ENCODE measurements at regions not wholly inside any gene's neighbourhood (a gene's known extent, or its start where the extent isn't known, plus 50 kb on each side); places are given as distances from the start of the nearest gene placed in this dataset.

DNA sequence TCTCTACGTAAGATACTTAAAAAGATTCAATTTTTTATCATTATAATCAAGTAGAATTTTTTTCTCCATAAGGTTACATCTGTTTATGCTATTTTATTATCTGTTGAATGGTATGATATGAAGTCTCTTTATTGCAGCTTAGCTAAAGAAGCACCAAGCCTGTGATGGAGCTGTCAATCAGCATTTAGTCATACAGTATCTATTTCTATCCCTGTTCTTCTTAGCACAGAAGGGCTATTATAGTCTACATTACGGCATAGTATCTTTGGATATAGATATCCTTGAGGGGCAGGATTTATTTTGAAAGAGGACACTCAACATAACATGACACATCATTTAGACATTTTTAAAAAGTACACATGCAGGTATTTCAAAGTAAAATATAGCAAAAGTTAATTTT is 277.1 kb downstream of the FOXG1 start:
- no peak for DNase-seq

DNA sequence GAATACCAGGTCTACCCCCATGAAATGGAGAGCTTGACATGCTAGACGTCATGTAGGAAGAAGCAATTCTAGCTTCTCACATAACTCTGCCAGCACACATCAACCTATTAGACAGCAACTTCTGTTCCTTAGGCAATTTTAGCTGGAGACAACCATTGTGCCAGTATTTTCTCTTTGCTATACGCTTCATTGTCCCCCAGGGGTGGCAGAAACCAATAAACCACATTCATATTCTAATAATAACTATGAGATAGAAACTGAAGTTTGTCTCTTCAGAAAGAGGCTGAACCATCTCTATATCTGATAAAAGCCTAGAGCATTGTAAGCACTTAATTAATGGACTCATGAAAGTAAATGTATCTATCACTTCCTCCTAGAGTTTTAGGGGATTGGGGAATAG is 278.6 kb downstream of the FOXG1 start:
- DNase-seq: no peak

DNA sequence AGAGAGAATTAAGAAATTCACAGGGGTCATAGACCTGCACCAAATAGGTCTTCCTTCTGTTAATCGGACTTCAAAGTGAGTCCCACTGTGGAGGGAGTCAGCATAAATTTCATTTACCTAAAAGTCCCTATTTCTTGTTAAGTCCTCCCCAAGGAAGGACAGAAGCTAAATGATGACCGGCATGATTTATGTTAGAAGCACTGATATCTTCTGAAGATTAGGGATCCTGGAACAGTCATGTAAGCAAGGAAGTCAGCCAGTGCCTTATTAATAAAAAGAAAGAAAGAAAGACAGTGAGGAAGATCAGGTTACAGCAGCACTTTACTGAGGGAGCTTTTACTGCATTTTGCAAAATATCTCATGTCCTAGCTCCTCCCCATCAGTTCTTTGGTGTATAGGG is 287.5 kb downstream of the FOXG1 start:
- DNase-seq: no peak

DNA sequence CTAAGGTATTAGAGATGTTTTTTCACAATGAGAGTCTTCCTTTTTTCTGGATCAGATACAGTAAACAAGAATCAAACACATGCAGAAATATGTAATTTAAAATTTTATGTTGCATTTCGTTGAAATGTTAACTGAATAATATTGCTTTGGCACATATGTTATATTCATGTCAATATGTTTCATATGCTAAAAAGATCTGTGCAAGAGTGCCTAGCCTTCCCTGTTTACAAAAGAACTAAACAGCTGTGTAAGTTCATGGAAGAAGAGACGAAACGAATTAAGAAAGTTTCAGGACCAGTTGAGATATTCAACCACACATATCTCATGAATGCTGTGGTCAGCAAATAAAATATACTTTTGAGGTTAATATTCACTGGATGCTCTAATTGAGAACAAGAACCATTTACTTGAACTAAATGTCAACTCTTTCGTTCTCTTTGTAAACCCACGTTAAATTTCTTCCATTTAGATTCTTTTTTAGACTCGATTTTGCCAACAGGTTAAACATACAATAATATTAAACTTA is 289.5 kb downstream of the FOXG1 start:
- DNase-seq: no peak

DNA sequence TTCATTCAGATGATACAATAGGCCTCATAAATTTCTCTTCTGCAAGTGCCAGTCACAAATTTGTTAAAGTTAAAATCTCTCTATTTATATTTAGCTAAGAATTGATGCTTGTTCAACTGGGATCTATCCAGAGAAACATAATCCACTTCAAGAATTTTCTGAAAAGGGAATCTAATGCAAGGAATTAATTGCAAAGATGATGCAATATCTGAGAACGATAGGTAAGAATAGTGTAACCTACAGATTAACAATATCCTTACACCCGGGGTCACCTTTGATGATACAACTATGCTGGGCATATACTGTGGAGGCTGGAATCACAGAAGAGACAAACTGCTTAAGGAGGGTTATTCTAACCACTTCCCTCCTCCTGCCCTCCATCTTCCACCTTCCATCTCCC is 295.1 kb downstream of the FOXG1 start:
- DNase-seq: no peak

DNA sequence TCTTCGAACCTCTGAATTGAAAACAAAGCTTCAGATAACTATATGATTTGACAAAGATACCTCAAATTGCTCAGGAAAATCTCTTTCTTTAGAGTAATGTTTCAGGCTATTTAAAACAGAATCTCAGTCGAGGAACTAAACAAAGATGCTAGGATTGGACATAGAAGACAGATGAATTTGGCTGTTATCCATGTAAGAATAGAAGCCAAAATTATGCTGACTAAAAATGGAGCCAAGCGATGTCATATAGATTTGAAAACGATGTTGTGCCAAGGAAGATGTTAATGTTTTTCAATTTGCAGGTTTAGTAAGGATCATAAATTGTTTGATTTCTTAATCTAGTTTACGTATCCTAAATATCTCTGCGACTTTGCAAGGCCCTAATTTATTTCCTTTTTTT is 295.9 kb downstream of the FOXG1 start:
- DNase-seq: no peak

DNA sequence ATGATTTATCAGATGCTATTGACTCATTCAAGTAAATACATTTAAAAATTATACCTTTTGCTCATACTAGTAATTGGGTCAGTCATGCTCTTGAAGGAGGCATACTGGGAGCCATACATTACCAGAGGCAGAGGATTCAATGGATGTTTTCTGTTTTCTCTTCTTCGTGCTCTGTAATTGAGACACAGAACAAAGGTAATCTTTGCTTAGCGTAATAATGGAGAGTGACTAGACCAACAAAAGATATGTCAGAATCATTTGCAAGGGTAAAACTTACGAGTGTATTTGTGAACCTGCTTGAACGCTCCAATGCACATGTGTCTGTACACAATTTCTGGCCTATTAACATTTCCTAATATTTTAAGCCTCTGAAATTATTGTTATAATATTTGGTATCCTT is 296.4 kb downstream of the FOXG1 start:
- no peak for DNase-seq

DNA sequence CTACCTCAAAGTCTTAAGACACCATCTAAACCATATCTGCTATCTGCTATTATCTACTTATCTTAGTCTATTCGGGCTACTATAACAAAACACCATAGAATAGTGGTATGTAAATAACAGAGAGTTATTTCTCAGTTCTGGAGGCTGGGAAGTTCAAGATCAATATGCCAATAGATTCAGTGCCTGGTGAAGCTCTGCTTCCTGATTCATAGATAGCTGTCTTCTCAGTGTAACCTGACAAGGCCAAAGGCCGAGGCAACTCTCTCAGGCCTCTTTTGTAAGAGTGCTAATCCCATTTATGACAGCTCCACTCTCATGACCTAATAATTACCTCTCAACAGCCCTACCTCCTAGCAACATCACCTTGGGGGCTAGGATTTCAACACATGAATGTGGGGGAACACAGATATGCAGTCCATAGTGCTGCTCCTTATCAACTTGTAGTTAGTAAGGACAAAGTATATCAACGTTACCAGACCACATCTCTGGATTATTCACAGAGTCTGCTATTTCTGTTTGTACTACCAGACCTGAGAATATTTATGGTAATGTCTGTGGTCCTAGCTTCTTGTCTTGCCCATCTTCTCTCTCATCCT is 297.8 kb downstream of the FOXG1 start:
- DNase-seq: no peak

DNA sequence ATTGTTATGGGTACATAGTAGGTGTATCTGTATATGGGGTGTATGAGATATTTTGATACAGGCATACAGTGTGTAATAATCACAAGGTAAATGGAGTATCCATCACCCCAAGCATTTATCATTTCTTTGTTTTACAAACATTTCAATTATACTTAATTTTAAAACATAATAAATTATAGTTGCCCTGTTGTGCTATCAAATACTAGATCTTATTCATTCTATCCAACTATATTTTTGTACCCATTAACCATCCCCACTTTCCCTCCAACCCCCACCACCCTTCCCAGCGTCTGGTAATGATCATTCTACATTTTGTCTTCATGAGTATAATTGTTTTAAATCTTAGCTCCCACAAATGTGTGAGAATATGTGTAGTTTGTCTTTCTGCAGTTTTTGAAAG is 302.6 kb downstream of the FOXG1 start:
- no peak for DNase-seq

DNA sequence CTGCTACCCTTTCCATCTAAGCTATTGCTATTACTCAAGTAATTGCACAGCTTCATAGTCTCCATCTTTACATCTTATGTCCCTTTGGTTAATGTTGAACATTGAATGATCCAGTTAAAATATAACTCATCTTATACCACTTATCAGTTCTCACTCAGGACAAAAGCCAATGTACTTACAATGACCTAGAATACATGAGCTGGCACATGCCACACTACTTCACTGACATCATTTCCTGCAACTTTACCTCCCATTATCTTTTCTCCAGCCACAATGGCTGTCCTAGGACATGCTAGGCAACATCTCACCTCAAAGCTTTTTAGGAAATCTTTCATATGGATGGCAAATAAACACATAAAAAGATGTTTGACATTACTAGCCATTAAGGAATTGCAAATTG is 309.2 kb downstream of the FOXG1 start:
- no peak for DNase-seq

DNA sequence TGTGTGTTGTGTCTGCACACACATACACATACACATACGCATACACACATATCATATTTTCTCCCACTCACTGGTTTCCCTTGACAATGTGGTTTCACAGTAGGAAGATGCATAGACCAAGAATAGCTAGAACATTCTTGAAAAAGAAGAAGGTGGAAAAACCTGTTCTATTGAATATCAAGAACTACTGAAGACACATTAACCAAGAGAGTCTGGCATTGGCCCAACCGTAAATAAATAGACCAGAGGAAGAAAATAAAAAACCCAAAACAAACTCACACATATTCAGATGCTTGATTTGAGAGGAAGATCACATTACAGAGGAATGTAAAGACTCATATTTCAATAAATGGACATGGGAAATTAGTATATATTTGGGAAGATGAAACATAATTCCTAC is 311.3 kb downstream of the FOXG1 start:
- no peak for DNase-seq

DNA sequence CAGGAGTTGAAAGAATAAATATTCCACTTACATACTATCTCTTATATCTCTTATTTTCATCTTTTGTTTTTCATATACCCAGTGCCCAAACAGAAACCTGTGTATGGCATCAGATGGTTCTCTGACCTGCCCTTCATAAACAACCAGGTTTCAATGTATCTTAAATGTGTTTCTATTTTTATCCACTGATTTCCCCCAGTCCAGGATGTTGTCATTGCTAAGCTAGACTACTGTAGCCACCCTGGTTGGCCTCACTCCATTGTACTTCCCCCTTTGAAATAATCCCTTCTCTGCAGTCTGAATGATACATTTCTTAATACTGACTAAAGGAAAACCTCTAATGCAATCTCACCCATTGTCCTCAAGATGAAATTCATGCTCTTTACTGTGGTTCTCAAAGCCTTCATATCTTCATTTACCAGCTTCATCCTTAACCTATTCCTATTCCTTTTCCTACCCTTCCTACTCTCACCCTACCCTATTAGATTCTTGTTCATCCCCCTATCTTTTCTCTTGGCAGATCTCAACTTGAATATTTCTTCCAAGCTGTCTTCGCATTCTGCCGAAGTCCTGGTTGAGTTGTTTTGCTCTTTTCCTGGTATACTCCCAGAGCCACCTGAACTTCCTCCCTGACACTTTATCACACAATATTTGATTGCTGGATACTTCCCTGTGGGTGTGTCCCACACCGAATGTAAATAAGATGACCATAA is 312.4 kb downstream of the FOXG1 start:
- no peak for DNase-seq

DNA sequence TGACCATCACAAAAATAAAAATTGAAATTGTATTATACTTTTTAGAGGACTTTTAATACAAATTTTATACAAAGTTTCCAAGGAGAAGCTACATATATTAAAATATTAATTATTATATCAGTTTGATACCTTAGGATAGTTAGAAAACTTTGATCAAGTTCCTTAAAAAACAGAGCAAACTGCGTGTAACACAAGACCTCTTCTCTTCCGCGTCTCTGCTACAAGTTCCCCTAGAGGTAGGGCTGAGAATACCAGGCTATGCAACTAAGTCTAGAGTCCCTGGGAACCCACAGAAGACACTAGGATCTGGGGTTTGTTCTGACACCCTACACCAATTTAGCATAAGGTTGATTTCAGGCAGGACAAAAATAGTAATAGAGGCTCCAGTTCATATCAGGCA is 319.0 kb downstream of the FOXG1 start:
- no peak for DNase-seq

DNA sequence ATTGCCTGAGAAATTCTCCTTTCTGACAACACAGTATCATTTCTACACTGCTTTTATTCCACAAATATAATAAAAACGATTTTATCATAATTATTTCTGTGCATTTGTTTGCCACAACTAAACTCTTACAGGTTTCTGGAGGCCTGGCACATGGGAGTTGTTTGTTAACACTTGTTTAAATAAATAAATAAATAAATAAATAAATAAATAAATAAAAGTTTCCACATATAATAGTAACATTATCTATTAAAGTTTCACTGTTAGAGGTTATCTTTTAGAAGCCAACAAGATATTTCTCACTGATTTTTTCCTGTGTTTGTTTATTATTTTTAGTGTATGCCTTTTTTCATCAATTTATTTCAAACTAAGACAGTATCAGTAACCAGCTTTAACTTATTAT is 323.3 kb downstream of the FOXG1 start:
- DNase-seq: no peak

DNA sequence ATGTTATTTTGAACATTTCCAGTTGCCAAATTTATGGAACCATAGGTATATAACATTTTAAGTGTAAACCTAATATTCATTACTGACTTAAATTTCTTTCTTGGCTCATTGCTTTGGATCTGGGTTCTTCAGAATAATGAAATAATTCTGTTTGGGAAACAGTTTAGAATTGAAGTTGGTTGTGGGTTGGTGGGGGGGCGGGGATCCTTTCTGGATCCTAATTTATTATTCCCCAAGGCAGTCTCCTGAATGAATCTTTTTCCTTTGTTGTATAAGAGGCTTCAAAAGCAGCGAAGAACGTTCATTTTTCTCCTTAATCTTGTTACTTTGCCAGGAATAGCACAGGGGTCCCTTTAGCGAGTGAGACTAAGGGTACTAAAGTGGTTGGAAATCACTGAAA is 325.5 kb downstream of the FOXG1 start:
- DNase-seq: no peak

DNA sequence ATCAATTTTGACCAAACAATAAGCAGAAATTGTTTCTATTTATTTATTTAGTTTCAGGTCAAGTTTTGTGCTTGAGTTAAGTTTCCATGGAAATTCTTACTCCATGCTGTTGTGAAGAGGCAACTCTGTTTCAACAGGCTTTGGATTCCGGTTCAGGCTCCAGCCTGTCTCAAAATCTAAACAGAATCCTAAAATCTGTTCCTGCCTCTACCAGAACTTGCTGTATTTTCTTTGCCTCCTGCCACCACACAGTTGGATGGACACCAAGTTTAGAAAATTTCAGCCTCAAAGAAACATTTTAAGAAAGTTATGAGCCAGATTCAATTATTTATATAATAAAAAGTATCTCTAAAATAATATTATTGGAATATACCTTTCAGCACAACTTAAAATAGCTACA is 330.9 kb downstream of the FOXG1 start:
- no peak for DNase-seq

DNA sequence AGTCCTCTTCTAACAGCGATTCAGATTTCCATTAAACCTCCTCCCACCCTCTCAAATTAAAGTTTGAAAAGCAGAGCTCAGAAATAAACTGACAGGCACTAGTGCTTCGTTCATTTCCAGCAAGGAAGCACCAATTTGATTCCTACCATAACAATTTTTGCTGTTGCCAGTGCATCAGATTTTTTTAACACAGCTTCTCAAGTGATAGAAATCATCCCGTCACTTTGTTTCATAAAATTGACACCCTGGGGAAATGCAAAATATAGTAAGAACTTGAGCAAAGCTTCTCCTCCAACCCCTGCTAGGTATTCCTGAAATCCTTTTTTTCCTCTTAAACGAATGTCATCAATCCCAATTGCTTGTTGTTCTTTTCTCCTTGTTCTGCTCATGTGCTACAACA is 332.1 kb downstream of the FOXG1 start:
- DNase-seq: no peak

DNA sequence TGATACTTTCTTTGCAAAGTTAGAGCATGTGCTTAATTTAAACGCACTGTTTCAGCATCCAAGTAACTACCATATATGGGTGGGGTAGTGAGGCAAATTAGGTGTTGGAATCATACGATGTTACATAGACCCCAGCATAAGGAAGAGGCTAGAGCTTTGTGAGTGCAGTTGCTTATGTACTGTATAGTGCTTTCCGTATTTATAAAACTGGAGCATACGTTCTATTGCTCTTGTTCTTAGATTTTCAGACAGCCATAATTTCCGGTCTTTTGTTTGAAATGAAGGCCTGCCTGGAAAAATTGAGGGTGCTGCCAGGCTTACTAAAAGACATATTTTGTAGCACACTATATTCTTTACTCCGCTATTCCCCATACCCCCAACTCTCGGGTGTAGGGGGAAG is 335.7 kb downstream of the FOXG1 start:
- no peak for DNase-seq

DNA sequence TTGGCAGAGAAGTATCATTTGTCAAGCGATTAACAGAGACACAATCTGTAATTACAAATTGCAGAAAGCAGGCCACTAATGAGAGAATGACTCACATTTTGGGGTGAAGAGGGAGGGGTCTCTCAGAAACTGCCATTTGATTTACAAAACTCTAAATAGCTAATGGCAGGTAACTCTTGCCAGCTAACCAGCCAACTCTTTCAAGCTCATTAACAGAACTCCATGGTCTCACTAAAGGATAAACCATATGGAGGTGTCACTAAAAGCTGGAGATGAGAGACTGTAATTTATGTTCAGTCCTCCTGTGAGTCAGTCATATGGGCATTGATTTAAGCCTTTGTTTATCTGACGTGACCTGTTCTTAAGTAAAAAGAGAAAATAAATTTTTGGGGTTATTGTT is 336.4 kb downstream of the FOXG1 start:
- no peak for DNase-seq

DNA sequence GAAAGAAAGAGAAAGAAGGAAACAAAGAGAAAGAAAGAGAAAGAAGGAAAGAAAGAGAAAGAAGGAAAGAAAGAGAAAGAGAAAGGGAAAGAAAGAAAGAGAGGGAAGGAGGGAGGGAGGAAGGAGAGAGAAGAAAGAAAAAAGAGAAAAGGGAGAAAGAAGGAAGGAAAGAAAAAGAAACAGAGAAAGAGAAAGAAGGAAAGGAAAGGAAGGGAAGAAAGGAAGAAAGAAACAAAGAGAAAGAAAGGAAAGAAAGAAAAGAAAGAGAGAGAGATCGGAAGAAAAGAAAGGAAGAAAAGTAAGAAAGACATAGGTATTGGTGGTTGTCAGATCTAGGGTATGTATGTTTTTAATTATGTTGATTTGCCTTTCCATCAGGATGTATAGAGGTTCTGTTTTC is 342.3 kb downstream of the FOXG1 start:
- no peak for DNase-seq

DNA sequence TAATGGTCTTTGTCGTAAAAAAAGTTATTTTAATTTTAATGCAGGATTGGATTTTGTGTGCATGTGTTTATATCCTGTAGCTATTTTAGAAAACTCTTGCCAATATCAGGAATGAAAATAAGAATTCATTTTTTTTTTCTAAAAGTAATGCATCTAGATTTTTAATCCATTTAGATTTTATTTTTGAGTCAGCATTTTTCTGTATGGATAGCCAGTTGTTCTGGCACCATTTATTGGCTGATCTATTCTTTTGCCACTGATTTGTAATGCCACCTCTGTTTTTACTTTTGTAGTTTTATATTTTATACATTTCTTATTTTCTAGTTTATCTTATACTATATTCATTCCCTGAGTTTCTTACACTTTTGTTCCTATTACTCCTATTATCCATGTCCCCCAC is 343.0 kb downstream of the FOXG1 start:
- DNase-seq: no peak

DNA sequence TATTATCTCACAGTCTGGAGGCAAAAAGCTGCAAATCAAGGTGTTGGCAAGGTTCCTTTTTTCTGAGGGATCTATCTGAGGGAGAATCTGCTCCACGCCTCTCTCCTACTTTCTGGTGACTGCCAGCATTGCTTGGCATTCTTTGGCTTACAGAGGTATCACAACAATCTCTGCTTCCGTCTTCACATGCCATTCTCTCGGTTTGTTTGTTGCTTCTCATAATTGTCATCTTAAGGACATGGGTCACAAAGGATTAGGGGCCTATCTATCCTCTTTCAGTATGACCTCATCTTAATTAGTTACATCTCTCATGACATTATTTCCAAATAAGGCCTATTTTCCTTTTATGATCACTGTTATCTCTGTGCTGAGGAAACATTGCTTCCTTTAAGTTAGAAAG is 345.0 kb downstream of the FOXG1 start:
- no peak for DNase-seq

DNA sequence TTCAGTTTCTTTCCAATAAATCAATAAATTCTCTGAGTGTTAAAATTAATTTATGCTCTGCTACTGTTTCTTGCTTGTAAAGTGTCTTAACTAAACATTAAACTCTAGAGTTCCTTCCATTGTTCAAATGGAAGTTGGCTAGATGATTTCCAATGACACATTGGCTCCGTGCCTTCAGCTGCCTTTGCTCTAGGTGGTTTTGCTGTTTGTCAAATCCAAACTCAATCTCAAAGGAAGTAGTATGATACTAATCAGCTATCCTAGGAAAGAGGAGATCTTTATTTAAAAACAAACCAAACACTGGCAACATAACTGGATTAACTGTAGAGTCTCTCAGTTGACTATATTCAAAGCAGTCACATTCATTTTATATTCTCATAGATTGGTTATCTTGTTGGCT is 356.4 kb downstream of the FOXG1 start:
- no peak for DNase-seq

DNA sequence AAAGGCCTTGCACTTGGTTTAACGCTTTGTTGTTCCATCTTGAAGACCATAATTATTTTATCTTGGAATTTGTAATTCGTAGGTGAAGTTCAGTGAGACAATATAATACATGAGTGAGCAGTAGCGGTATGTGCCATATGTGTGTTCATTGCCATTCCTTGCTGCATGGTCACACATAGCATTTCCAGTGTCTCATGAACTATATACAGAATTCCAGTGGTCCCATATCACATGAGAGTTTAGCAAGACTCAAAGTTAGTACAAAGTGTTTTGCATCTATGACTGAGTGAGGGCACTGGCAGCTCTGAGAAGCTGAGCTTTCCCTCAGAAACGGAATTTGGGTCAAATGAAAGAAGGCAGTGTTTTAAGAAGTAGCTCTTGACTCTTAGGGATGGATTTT is 359.8 kb downstream of the FOXG1 start:
- no peak for DNase-seq

DNA sequence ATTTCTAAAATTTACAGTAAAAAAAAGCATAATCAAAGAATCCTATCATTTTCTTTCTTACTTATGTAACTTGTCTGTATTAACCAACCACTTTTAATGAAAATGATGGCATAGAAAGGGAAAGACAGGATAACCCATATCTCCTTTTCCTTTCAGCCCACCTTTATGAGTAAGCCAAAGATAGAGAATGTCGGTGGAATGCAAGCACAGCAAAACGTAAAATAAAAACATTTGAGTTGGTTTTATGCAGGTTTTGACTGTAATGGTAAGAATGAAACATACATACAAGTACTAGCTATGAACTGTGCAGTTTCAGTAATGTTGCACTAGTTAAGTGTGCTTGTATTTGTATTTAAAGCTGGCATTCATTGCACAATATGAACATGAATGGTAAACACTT is 360.3 kb downstream of the FOXG1 start:
- DNase-seq: no peak
